IPS-18c (cell line): ENCODE measurements at regions not wholly inside any gene's neighbourhood (a gene's known extent, or its start where the extent isn't known, plus 50 kb on each side); places are given as distances from the start of the nearest gene placed in this dataset.

Experiments
- H3K4me3 ChIP-seq: 2 replicates; pipeline ENCODE4 v1.7.0; 2013; ENCODE audit warnings: low read depth, mild to moderate bottlenecking, low read length, moderate library complexity; ENCODE audit not compliant: insufficient read depth
- H3K9me3 ChIP-seq: one replicate; pipeline ENCODE4 v1.6.1; 2013; ENCODE audit warnings: mild to moderate bottlenecking, low read length, moderate library complexity; ENCODE audit not compliant: control insufficient read depth, insufficient read depth

- Histone ChIP-seq H3K9me3 (peaks cover 5% of the 10 kb centered on the region), H3K4me3 (no peak overlapping the region)
These were observed 109.2 kb downstream of the KIF26A start for GRCh38 chr14:104247336-104248202.

GRCh38 chr14:104248203-104249055 is 110.0 kb downstream of the KIF26A start:
- Histone ChIP-seq H3K9me3 (peaks cover 4% of the 10 kb centered on the region), H3K4me3 (no peak overlapping the region)

GRCh38 chr14:104249089-104249488 is 110.7 kb downstream of the KIF26A start:
- H3K4me3 ChIP-seq: no peak overlapping the region
- no peaks in the 10 kb centered on the region for H3K9me3 ChIP-seq

GRCh38 chr14:104249706-104250105 is 111.3 kb downstream of the KIF26A start:
- Histone ChIP-seq H3K4me3 (no peak overlapping the region), H3K9me3 (no peaks in the 10 kb centered on the region)

GRCh38 chr14:104250175-104250574 is 111.8 kb downstream of the KIF26A start:
- H3K4me3 ChIP-seq: no peak overlapping the region
- H3K9me3 ChIP-seq: no peaks in the 10 kb centered on the region

- Histone ChIP-seq H3K4me3 (no peak overlapping the region), H3K9me3 (no peaks in the 10 kb centered on the region)
These were observed 114.1 kb downstream of the KIF26A start for GRCh38 chr14:104252256-104253215.

- Histone ChIP-seq H3K9me3 (no peaks in the 10 kb centered on the region), H3K4me3 (no peak overlapping the region)
These were observed 114.9 kb downstream of the KIF26A start for GRCh38 chr14:104253223-104253822.

GRCh38 chr14:104253901-104254353 is 115.5 kb downstream of the KIF26A start:
- Histone ChIP-seq H3K9me3 (no peaks in the 10 kb centered on the region), H3K4me3 (no peak overlapping the region)

GRCh38 chr14:104254735-104255400 is 116.5 kb downstream of the KIF26A start:
- Histone ChIP-seq H3K4me3 (no peak overlapping the region), H3K9me3 (no peaks in the 10 kb centered on the region)

GRCh38 chr14:104256025-104256424 is 117.6 kb downstream of the KIF26A start:
- Histone ChIP-seq H3K9me3 (no peaks in the 10 kb centered on the region), H3K4me3 (no peak overlapping the region)

GRCh38 chr14:104262515-104263514 is 124.4 kb downstream of the KIF26A start:
- Histone ChIP-seq H3K4me3 (no peak overlapping the region), H3K9me3 (no peaks in the 10 kb centered on the region)

- no peaks in the 10 kb centered on the region for H3K9me3 ChIP-seq
- no peak overlapping the region for H3K4me3 ChIP-seq
These were observed 125.4 kb downstream of the KIF26A start for GRCh38 chr14:104263675-104264358.

GRCh38 chr14:104264495-104265265 is 126.3 kb downstream of the KIF26A start:
- Histone ChIP-seq H3K4me3 (no peak overlapping the region), H3K9me3 (no peaks in the 10 kb centered on the region)
